Epithelial cell of proximal tubule (primary cell): ENCODE measurements at regions not wholly inside any gene's neighbourhood (a gene's known extent, or its start where the extent isn't known, plus 50 kb on each side); places are given as distances from the start of the nearest gene placed in this dataset.

Source experiments
- DNase-seq: peaks from one replicate; pipeline ENCODE4 v3.0.0-alpha.2; 2011; ENCODE audit warnings: low read depth
- H3K4me3 ChIP-seq: 2 replicates; pipeline ENCODE4 v1.5.1; 2011; ENCODE audit warnings: low read depth, mild to moderate bottlenecking, low read length
- TF ChIP-seq, protein P1 (sequence below): conservative IDR thresholded peaks from 2 replicates; pipeline ENCODE4 v1.5.1; 2012; ENCODE audit warnings: low read depth, mild to moderate bottlenecking, low read length

GRCh38 chr7:64407148-64407547 lies 93.4 kb downstream of the ZNF736 start:
- TF ChIP-seq, protein P1, sequence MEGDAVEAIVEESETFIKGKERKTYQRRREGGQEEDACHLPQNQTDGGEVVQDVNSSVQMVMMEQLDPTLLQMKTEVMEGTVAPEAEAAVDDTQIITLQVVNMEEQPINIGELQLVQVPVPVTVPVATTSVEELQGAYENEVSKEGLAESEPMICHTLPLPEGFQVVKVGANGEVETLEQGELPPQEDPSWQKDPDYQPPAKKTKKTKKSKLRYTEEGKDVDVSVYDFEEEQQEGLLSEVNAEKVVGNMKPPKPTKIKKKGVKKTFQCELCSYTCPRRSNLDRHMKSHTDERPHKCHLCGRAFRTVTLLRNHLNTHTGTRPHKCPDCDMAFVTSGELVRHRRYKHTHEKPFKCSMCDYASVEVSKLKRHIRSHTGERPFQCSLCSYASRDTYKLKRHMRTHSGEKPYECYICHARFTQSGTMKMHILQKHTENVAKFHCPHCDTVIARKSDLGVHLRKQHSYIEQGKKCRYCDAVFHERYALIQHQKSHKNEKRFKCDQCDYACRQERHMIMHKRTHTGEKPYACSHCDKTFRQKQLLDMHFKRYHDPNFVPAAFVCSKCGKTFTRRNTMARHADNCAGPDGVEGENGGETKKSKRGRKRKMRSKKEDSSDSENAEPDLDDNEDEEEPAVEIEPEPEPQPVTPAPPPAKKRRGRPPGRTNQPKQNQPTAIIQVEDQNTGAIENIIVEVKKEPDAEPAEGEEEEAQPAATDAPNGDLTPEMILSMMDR = no peak
- H3K4me3 ChIP-seq = no peak overlapping the region
- no peak for DNase-seq
